D341Med (cell line): ENCODE measurements at regions not wholly inside any gene's neighbourhood (a gene's known extent, or its start where the extent isn't known, plus 50 kb on each side); places are given as distances from the start of the nearest gene placed in this dataset.
A peak's percentile ranks its signal among the peaks of the same experiment; 100 is the strongest.

Source experiments
- DNase-seq: peaks from one replicate; pipeline ENCODE4 v3.0.0; 2012; ENCODE audit warnings: low spot score

DNA sequence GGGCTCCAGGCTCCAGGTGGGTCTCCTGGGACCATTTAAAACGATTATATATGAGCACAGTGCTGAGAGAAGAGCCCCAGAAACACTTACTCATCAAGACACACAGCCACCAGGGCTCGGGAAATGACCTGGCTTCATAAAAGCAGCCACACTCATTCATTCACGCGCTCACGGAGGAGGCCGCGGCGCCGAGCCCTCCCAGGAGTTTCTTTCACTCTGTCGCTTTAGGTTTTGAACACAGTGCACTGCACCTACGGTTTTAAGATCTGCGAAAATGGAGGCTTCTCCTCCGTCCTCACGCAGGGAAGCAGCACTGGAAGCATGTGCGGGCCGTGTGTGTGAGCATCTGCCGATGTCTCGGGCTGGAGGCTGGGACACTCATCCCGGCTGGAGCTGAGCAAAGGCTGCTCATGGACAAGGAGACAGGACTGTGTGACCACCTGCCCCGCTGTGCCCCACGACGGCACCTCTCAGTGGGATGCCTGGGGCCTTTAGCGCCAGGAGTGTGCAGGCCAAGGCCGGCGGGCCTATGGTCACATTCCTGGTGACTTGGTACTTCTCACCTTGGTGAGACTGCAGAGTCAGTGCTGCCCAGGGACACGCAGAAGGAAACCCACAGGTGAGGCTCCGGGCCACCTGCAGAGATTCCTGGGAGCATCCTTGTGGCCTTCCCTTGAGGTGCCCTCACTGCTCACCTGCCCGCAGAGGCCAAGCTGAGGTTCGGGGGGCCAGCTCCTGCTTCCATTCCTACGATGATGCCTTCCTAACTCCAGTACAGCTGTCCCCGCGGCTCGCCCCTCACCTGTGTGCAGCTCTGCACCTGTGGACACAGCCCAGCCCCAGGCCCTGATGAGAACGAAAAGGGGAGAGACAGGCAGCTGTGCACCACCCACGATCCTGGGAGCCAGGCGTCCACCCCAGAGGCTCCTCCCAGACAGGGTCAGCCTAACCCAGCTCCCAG is 872.0 kb downstream of the BRD1 start:
- no peak for DNase-seq

DNA sequence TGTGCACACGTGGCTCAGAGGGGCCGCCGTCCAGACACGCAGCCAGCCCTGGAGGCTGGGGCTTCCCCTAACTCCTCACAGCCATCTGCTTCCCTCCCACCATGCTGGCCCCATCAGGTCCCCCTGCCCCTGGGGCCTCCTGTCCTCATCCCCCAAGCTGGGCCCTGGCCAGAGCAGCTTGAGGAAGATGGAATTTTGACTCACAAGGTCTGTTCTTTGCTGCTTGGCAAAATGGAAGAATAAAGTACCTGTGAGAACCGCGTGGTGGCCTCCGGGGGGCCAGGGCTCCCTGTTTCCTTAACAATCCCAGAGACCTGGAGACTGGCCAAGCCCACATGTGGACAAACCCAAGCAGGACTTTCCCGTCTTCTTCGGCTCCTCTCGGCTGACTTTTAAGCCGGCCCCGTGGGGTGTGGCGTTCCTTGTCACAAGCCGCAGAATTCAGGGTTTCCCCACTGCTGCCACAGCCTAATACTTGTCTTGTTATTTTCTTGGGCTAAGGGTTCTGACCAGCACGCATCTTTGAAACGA is 872.8 kb downstream of the BRD1 start:
- DNase-seq, result no peak

DNA sequence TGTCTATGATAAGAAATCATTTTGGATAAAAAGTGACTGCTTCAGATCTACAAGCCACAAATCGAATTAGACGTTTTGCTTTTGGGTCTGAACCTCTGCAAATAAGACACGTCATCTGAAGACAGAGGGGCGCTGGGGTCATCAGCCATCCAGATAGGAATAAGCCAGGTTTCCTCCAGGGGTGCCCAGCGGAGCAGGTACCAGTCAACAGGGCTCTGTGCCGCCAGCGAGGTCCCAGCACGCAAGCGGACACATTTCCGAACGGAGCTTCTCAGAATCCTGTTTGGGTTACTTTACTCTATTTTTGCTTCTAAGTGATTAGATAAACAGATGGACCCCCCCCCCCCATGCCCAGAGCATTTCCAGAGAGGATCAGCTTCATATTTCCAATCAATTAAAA is 873.8 kb downstream of the BRD1 start:
- no peak for DNase-seq

DNA sequence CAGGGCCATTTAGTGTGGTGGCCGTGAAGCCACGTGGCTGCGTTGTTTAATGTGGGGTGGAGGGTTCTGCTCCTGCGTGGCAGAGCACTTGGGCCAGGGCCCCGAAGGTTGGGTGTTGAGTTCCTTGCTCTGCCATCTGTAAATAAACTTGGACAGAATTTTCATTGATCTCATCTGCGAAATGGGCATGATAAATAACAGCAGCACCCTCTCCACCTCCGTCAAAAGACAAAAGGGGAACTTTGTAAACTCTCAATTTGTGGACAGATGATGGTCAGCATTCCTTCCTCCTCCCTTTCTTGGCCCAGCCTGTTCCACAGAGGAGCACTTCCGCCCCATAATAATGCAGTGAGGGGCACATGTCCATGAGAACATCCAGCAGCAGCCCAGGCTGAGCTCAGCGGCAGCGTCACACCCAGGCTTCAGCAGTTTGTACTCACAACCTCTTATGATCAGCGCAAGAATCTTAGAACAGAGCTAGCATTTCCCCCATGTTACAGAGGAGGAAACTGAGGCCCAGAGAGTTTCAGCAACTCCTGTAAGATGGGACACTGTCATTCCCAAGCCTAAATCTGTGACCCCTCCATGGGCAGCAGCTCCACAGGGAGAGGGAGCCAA is 874.5 kb downstream of the BRD1 start:
- no peak for DNase-seq

- DNase-seq, result no peak
Measured at GRCh38 chr22:48952256-48953102, 875.2 kb downstream of the BRD1 start.

DNA sequence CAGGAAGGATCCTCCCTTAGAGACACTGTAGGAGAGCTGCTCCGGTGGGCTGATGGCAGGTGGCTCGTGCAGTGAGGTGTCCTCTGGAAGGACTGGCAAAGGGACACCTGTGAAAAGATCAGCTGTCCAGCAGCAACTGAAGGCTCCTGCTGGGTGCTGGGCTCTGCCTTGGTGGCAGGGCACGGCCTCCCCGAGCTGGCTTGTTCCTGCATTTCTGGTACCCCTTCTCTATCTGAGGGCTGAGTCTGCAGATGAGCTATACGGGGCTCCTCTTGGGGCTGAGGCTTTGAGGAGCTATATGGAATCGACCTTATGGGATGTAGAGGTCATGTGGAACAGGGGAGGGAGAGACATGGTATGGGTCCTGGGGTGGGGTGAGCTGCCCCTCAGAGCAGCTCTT is 875.8 kb downstream of the BRD1 start:
- DNase-seq, result no peak

DNA sequence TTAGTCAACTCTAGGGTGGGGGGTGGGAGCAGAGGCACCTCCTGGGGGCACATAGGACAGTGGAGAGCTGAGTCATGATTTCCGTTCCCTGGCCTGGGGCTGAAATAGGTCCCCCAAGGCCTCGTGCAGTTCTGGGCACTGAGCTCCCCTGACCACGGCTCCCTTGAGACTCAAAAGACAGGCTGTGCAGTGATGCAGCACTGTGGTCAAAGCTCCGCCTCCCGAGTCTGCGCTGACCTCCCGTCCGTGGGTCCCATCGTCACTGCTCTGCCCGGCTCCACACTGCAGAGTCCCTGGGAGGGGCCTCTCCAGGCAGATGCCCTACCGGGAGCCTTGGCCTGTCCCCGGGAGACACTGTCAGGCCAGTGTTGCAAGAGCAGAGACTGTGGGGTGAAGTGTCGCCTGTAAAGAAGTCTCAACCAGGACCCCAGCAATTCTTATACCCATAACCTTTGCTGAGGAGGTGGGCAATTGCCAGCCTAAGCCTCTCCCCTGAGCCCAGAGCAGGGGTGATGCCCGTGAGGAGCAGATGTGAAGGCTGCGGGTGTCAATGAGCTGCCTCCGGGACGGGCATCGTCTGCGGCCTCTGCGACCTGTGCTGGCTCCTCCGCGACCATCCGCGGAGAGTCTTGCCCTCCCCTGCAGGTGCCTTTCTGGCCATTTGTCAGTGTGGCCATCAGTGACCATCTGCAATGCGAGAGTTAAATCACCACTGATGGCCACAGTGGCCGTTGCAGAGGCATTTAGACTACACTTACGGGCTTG is 877.3 kb downstream of the BRD1 start:
- DNase-seq, result peak; percentile 9

DNA sequence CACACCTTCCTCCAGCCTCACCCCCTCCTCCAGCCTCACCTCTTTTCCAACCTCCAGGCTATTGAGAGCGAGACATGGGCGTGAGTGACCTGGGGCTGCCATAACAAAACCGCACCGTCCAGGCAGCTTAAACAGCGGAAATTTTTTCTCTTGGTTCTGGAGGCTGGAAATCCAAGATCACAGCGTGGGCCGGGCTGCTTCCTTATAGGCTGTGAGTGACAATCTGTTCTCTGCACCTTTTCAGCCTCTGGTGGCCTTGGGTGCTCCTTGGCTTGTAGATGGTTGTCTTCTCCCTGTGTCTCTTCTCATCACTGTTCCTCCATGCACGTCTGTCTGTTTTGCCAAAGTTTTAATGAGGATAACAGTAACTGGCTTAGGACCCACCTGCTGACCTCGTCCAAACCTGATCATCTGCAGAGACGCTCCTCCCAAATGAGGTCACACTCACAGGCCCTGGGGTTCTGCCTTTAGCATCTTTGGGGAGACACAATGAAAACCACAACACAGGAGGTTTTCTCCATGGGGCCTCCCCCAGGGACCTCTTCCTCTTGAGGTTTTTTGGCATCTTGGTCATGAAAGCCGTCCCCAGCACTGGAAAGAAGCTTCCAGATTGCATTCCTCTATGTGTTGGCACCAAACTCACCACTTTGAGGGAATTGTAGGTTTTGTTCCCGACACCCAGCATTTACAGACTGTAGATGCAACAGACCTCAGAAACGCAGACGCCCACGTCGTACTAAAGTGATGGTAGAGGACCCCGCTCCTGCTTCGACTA is 878.1 kb downstream of the BRD1 start:
- DNase-seq, result no peak

DNA sequence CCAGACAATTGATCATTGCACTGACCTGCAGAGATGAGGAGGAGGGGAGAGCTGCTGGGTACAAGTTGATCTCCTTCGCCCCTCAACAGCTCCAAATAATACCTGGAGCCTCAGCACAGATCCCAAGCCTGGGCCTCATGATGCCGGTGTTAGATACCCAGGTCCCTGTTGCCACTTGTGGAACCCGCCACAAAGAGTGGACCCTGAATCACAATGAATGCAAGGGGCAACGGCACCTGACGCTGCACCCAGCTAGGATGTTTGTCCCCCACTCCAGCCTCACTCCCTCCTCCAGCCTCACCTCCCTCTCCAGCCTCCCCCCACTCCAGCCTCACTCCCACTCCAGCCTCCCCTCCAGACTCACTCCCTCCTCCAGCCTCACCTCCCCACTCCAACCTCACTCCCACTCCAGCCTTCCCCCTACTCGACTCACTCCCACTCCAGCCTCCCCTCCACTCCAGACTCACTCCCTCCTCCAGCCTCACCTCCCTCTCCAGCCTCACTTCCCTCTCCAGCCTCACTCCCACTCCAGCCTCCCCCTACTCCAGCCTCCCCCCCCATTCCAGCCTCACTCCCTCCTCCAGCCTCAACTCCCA is 879.0 kb downstream of the BRD1 start:
- no peak for DNase-seq

GRCh38 chr22:48947636-48948035 is 880.0 kb downstream of the BRD1 start:
- DNase-seq, result no peak

DNA sequence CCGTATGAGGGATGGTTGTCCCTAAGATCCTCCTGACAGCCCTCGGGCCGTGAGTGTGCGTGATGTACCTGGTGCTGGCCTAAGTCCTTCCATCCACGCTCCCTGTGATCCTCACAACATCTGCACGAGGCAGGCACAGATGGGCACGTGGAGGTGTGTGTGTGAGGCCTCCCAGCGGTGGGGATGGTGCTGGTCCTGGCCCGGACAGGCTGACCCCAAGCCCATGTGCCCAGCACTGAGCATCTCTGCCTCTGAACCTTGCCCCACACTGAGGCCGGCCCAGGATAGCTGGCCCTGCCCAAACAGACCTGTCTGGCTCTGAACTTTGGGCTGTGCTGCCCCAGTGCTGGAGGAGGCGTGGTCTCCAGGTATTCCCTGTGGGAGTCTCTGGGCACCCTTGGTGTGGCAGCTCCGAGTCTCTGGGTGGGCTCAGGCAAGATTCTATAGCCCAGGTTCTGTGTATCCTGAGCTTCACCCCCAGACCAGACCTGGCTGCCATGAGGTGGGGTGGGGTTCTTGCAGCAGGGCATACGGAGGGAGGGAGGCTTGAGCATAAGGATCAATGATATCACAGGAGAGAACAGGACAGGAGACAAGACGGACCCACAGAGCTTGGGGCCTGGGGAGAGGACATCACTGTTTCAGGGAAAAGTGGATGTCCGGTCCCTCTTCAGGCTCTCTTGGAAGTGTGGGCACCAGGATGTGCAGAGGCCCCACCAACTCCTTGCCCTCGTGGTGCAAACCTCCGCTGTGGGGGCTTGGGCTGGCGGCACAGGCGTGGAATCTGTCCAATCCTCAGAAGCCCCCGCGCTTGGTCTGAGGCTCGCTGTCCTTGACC is 881.8 kb downstream of the BRD1 start:
- DNase-seq, result no peak

GRCh38 chr22:48944751-48945620 is 882.7 kb downstream of the BRD1 start:
- DNase-seq, result no peak

GRCh38 chr22:48944433-48944750 is 883.3 kb downstream of the BRD1 start:
- DNase-seq, result no peak

- DNase-seq, result peak; percentile 12
Measured at GRCh38 chr22:48943567-48944432, 883.9 kb downstream of the BRD1 start.

GRCh38 chr22:48942698-48943566 is 884.7 kb downstream of the BRD1 start:
- peak; percentile 7 for DNase-seq

GRCh38 chr22:48941903-48942575 is 885.6 kb downstream of the BRD1 start:
- peak; percentile 9 for DNase-seq
